WTC11 (cell line): ENCODE measurements at regions not wholly inside any gene's neighbourhood (a gene's known extent, or its start where the extent isn't known, plus 50 kb on each side); places are given as distances from the start of the nearest gene placed in this dataset.

Experiments
- ATAC-seq: fragments of 200-7000 bp; cut with Tn5 transposase; 2 replicates; pipeline ENCODE4 v1.10.0; 2021; ENCODE audit warnings: mild to moderate bottlenecking, moderate library complexity
- CTCF ChIA-PET: fragments of 300-600 bp; sonication (Branson Sonifier 250); formaldehyde crosslinking; loops from one replicate; lab custom pipeline; 2021; ENCODE audit warnings: antibody characterized with exemption; lab: Charles Lee
- POLR2A ChIA-PET: fragments of 350-600 bp; sonication (Branson Sonifier 250); formaldehyde crosslinking; loops from one replicate; lab custom pipeline; 2021; ENCODE audit warnings: antibody characterized with exemption; lab: Charles Lee
- DNase-seq: peaks from one replicate; pipeline ENCODE4 v3.0.0; 2021; ENCODE audit warnings: low spot score
- H3K27ac Mint-ChIP-seq: 2 replicates; pipeline ENCODE4 v1.8.0; 2021; ENCODE audit warnings: mixed read lengths
- H3K27me3 Mint-ChIP-seq: 2 replicates; pipeline ENCODE4 v1.8.0; 2021; ENCODE audit warnings: low read depth, mild to moderate bottlenecking, moderate library complexity, mixed read lengths
- H3K36me3 Mint-ChIP-seq: 2 replicates; pipeline ENCODE4 v1.8.0; 2021; ENCODE audit warnings: mixed read lengths
- H3K4me1 Mint-ChIP-seq: 2 replicates; pipeline ENCODE4 v1.8.0; 2022; ENCODE audit warnings: mixed read lengths
- H3K4me3 Mint-ChIP-seq: 2 replicates; pipeline ENCODE4 v1.8.0; 2021; ENCODE audit warnings: mild to moderate bottlenecking, moderate library complexity, mixed read lengths
- H3K9me3 Mint-ChIP-seq: 2 replicates; pipeline ENCODE4 v1.8.0; 2021; ENCODE audit warnings: mixed read lengths
- AFF4 ChIP-seq: sonication (generic); formaldehyde crosslinking; IDR thresholded peaks from 2 replicates; pipeline ENCODE4 v1.8.1; 2023; ENCODE audit warnings: mild to moderate bottlenecking, missing genetic modification reagents, borderline replicate concordance
- AR ChIP-seq: fragments of 250-450 bp; sonication (Bioruptor Pico); IDR thresholded peaks from 2 replicates; pipeline ENCODE4 v1.9.0; 2021; ENCODE audit warnings: mild to moderate bottlenecking
- E2F1 ChIP-seq: sonication (generic); formaldehyde crosslinking; IDR thresholded peaks from 2 replicates; pipeline ENCODE4 v1.8.0; 2022; ENCODE audit warnings: mild to moderate bottlenecking, missing genetic modification reagents
- E2F5 ChIP-seq: sonication (generic); formaldehyde crosslinking; IDR thresholded peaks from 2 replicates; pipeline ENCODE4 v1.8.1; 2022; ENCODE audit warnings: mild to moderate bottlenecking, moderate library complexity, missing genetic modification reagents
- HMGA2 ChIP-seq: fragments of 250-450 bp; sonication (Bioruptor Pico); IDR thresholded peaks from 2 replicates; pipeline ENCODE4 v1.4.0; 2021; ENCODE audit warnings: mild to moderate bottlenecking, moderate library complexity
- HMGXB4 ChIP-seq: sonication (generic); formaldehyde crosslinking; IDR thresholded peaks from 2 replicates; pipeline ENCODE4 v1.8.1; 2023; ENCODE audit warnings: mild to moderate bottlenecking, moderate library complexity, missing genetic modification reagents
- IRF1 ChIP-seq: sonication (generic); formaldehyde crosslinking; IDR thresholded peaks from 2 replicates; pipeline ENCODE4 v1.8.0; 2023; ENCODE audit warnings: missing genetic modification reagents
- JUN ChIP-seq: sonication (generic); formaldehyde crosslinking; IDR thresholded peaks from 2 replicates; pipeline ENCODE4 v1.8.0; 2023; ENCODE audit warnings: mild to moderate bottlenecking, missing genetic modification reagents
- KAT7 ChIP-seq: sonication (generic); formaldehyde crosslinking; IDR thresholded peaks from 2 replicates; pipeline ENCODE4 v1.8.1; 2023; ENCODE audit warnings: missing genetic modification reagents, mild to moderate bottlenecking, borderline replicate concordance
- OVOL2 ChIP-seq: fragments of 250-450 bp; sonication (Bioruptor Pico); IDR thresholded peaks from 2 replicates; pipeline ENCODE4 v1.9.0; 2021; ENCODE audit warnings: mild to moderate bottlenecking, borderline replicate concordance
- USF2 ChIP-seq: sonication (generic); formaldehyde crosslinking; IDR thresholded peaks from 2 replicates; pipeline ENCODE4 v1.8.1; 2023; ENCODE audit warnings: mild to moderate bottlenecking, missing genetic modification reagents, moderate library complexity
- ZNF317 ChIP-seq: sonication (generic); formaldehyde crosslinking; IDR thresholded peaks from 2 replicates; pipeline ENCODE4 v1.8.1; 2023; ENCODE audit warnings: low read depth, mild to moderate bottlenecking, moderate library complexity, missing genetic modification reagents, borderline replicate concordance
- ZNF423 ChIP-seq: fragments of 250-450 bp; sonication (Bioruptor Pico); IDR thresholded peaks from 2 replicates; pipeline ENCODE4 v2.1.2; 2022; ENCODE audit warnings: mild to moderate bottlenecking, moderate library complexity
- ZNF512 ChIP-seq: sonication (generic); formaldehyde crosslinking; IDR thresholded peaks from 2 replicates; pipeline ENCODE4 v1.8.1; 2022; ENCODE audit warnings: missing genetic modification reagents, borderline replicate concordance

- TF ChIP-seq AR (CRISPR knock-in tag) (no peak), E2F1 (CRISPR knock-in tag) (no peak), ZNF512 (CRISPR knock-in tag) (no peak), OVOL2 (CRISPR knock-in tag) (no peak), ZNF317 (CRISPR knock-in tag) (no peak), KAT7 (CRISPR knock-in tag) (no peak), HMGA2 (no peak), JUN (CRISPR knock-in tag) (no peak), AFF4 (no peak), IRF1 (CRISPR knock-in tag) (no peak), E2F5 (CRISPR knock-in tag) (no peak), HMGXB4 (CRISPR knock-in tag) (no peak), USF2 (CRISPR knock-in tag) (no peak), ZNF423 (CRISPR knock-in tag) (no peak)
- ChIA-PET POLR2A (no interaction called here), CTCF (no interaction called here)
- Mint-ChIP-seq H3K4me1 (no peaks in the 10 kb centered on the region), H3K27ac (no peak overlapping the region), H3K36me3 (no peaks in the 10 kb centered on the region), H3K9me3 (0 out of 2 replicates have a peak, but pooled peaks cover 3% of the 10 kb centered on the region), H3K4me3 (no peak overlapping the region), H3K27me3 (no peaks in the 10 kb centered on the region)
- DNase-seq (no peak), ATAC-seq (no peak)
Measured at GRCh38 chr17:33484559-33484958, 191.5 kb upstream of the ASIC2 start.
